ENCODE measurements at regions not wholly inside any gene's neighbourhood (a gene's known extent, or its start where the extent isn't known, plus 50 kb on each side); places are given as distances from the start of the nearest gene placed in this dataset.

GRCh38 chr3:127442506-127442905 is 148.0 kb downstream of the TPRA1 start:
- Mint-ChIP-seq H3K27me3 (ENCODE audit: unreplicated experiment) (peaks cover 4% of the 10 kb centered on the region), H3K4me1 (ENCODE audit: unreplicated experiment) (peaks cover 4% of the 10 kb centered on the region), H3K4me3 (ENCODE audit: unreplicated experiment) (no peak overlapping the region), H3K36me3 (ENCODE audit: low read depth, unreplicated experiment) (no peaks in the 10 kb centered on the region), H3K27ac (ENCODE audit: unreplicated experiment) (no peak overlapping the region), H3K9me3 (ENCODE audit: unreplicated experiment) (no peaks in the 10 kb centered on the region)
- TF ChIP-seq, protein P1, sequence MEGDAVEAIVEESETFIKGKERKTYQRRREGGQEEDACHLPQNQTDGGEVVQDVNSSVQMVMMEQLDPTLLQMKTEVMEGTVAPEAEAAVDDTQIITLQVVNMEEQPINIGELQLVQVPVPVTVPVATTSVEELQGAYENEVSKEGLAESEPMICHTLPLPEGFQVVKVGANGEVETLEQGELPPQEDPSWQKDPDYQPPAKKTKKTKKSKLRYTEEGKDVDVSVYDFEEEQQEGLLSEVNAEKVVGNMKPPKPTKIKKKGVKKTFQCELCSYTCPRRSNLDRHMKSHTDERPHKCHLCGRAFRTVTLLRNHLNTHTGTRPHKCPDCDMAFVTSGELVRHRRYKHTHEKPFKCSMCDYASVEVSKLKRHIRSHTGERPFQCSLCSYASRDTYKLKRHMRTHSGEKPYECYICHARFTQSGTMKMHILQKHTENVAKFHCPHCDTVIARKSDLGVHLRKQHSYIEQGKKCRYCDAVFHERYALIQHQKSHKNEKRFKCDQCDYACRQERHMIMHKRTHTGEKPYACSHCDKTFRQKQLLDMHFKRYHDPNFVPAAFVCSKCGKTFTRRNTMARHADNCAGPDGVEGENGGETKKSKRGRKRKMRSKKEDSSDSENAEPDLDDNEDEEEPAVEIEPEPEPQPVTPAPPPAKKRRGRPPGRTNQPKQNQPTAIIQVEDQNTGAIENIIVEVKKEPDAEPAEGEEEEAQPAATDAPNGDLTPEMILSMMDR (IDR thresholded peaks at IDR 0.05; ENCODE audit: unreplicated experiment) = no peak
- DNase-seq (ENCODE audit: low spot score) = no peak

GRCh38 chr3:127441764-127442163 is 148.8 kb downstream of the TPRA1 start:
- DNase-seq (ENCODE audit: low spot score) = no peak
- TF ChIP-seq, protein P1 (IDR thresholded peaks at IDR 0.05; ENCODE audit: unreplicated experiment) = no peak
- Mint-ChIP-seq H3K36me3 (ENCODE audit: low read depth, unreplicated experiment) (no peaks in the 10 kb centered on the region), H3K4me3 (ENCODE audit: unreplicated experiment) (no peak overlapping the region), H3K27ac (ENCODE audit: unreplicated experiment) (no peak overlapping the region), H3K9me3 (ENCODE audit: unreplicated experiment) (no peaks in the 10 kb centered on the region), H3K4me1 (ENCODE audit: unreplicated experiment) (peaks cover 4% of the 10 kb centered on the region), H3K27me3 (ENCODE audit: unreplicated experiment) (peaks cover 3% of the 10 kb centered on the region)

GRCh38 chr3:127440384-127440783 is 150.1 kb downstream of the TPRA1 start:
- DNase-seq (ENCODE audit: low spot score) = no peak
- Mint-ChIP-seq H3K4me1 (ENCODE audit: unreplicated experiment) (peaks cover 4% of the 10 kb centered on the region), H3K4me3 (ENCODE audit: unreplicated experiment) (no peak overlapping the region), H3K36me3 (ENCODE audit: low read depth, unreplicated experiment) (no peaks in the 10 kb centered on the region), H3K27ac (ENCODE audit: unreplicated experiment) (no peak overlapping the region), H3K9me3 (ENCODE audit: unreplicated experiment) (no peaks in the 10 kb centered on the region), H3K27me3 (ENCODE audit: unreplicated experiment) (peaks cover 3% of the 10 kb centered on the region)
- TF ChIP-seq, protein P1 (IDR thresholded peaks at IDR 0.05; ENCODE audit: unreplicated experiment) = no peak

GRCh38 chr3:127439621-127440020 is 150.9 kb downstream of the TPRA1 start:
- H3K4me1 Mint-ChIP-seq (ENCODE audit: unreplicated experiment) = peaks cover 4% of the 10 kb centered on the region
- H3K27ac Mint-ChIP-seq (ENCODE audit: unreplicated experiment) = no peak overlapping the region
- no peaks in the 10 kb centered on the region for H3K36me3 Mint-ChIP-seq (ENCODE audit: low read depth, unreplicated experiment)
- H3K9me3 Mint-ChIP-seq (ENCODE audit: unreplicated experiment) = no peaks in the 10 kb centered on the region
- no peak for DNase-seq (ENCODE audit: low spot score)
- no peaks in the 10 kb centered on the region for H3K27me3 Mint-ChIP-seq (ENCODE audit: unreplicated experiment)
- no peak overlapping the region for H3K4me3 Mint-ChIP-seq (ENCODE audit: unreplicated experiment)
- TF ChIP-seq, protein P1 (IDR thresholded peaks at IDR 0.05; ENCODE audit: unreplicated experiment) = no peak

DNA sequence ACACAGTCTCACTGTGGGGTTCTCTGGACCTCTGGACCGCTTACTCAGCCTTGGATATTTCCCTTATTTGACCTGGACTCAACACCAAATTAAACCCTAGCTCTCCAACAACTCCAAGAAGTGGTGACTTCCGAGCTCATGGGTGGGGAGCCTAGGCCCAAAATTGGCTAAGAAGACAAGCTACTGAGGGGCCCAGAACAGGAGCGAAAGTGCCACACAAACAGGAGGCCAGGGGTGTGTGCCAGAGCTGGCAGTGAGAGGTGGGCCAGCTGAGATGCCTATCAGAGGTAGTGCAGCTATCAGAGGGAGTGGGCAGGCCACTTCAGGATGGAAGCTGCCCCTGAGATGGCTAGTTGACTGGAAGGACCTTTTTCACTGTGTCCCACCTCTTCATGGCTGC is 151.1 kb upstream of the PRR20G start:
- no peak overlapping the region for H3K4me3 Mint-ChIP-seq (ENCODE audit: unreplicated experiment)
- DNase-seq (ENCODE audit: low spot score) = no peak
- H3K9me3 Mint-ChIP-seq (ENCODE audit: unreplicated experiment) = no peaks in the 10 kb centered on the region
- H3K27me3 Mint-ChIP-seq (ENCODE audit: unreplicated experiment) = no peaks in the 10 kb centered on the region
- H3K36me3 Mint-ChIP-seq (ENCODE audit: low read depth, unreplicated experiment) = no peaks in the 10 kb centered on the region
- H3K4me1 Mint-ChIP-seq (ENCODE audit: unreplicated experiment) = peaks cover 4% of the 10 kb centered on the region
- TF ChIP-seq, protein P1 (IDR thresholded peaks at IDR 0.05; ENCODE audit: unreplicated experiment) = no peak
- H3K27ac Mint-ChIP-seq (ENCODE audit: unreplicated experiment) = no peak overlapping the region

Measured in endothelial cell (in vitro differentiated cells).